Astrocyte (in vitro differentiated cells and primary cell): ENCODE measurements at regions not wholly inside any gene's neighbourhood (a gene's known extent, or its start where the extent isn't known, plus 50 kb on each side); places are given as distances from the start of the nearest gene placed in this dataset.
"Not testable (repeated sequence)": the region's sequence is repeated elsewhere in the genome, so short reads cannot be mapped to it uniquely, and the experiment has no call there.

Experiments used
- DNase-seq: peaks from one replicate; pipeline ENCODE4 v3.0.0-alpha.2; 2010; ENCODE audit warnings: low read depth
- FAIRE-seq: peaks from 2 replicates; lab custom pipeline; 2011; peaks lifted over from hg19 to GRCh38; lab: Jason Lieb, UNC
- H2AFZ ChIP-seq: 2 replicates; pipeline ENCODE4 v1.6.0; 2012; ENCODE audit warnings: low read depth, low read length, inconsistent platforms
- H3K27ac ChIP-seq: 2 replicates; pipeline ENCODE4 v1.5.1; 2011; ENCODE audit warnings: low read depth, low read length, inconsistent platforms
- H3K27me3 ChIP-seq: 2 replicates; pipeline ENCODE4 v1.6.0; 2011; ENCODE audit warnings: low read length, inconsistent platforms; ENCODE audit not compliant: insufficient read depth
- H3K36me3 ChIP-seq: 2 replicates; pipeline ENCODE4 v1.5.1; 2011; ENCODE audit warnings: low read length, inconsistent platforms; ENCODE audit not compliant: insufficient read depth
- H3K4me1 ChIP-seq: 2 replicates; pipeline ENCODE4 v1.5.1; 2011; ENCODE audit warnings: low read length, inconsistent platforms; ENCODE audit not compliant: insufficient read depth
- H3K4me2 ChIP-seq: 2 replicates; pipeline ENCODE4 v1.6.0; 2012; ENCODE audit warnings: low read length, inconsistent platforms
- H3K4me3 ChIP-seq: 2 replicates; pipeline ENCODE4 v1.5.1; 2011; ENCODE audit warnings: low read depth, mild to moderate bottlenecking, low read length, inconsistent platforms; ENCODE audit not compliant: insufficient read depth
- H3K79me2 ChIP-seq: 2 replicates; pipeline ENCODE4 v1.6.0; 2012; ENCODE audit warnings: mild to moderate bottlenecking, low read length, inconsistent platforms; ENCODE audit not compliant: insufficient read depth
- H3K9ac ChIP-seq: 2 replicates; pipeline ENCODE4 v1.6.0; 2012; ENCODE audit warnings: mild to moderate bottlenecking, low read length, inconsistent platforms
- H3K9me3 ChIP-seq: 2 replicates; pipeline ENCODE4 v1.5.1; 2012; ENCODE audit warnings: low read depth, mild to moderate bottlenecking, low read length, inconsistent platforms; ENCODE audit not compliant: insufficient read depth
- H4K20me1 ChIP-seq: 2 replicates; pipeline ENCODE4 v1.6.0; 2012; ENCODE audit warnings: low read length, inconsistent platforms; ENCODE audit not compliant: insufficient read depth
- H3K27ac Mint-ChIP-seq: one replicate; pipeline ENCODE4 v1.8.0; 2021; ENCODE audit warnings: mild to moderate bottlenecking, mixed read lengths; ENCODE audit not compliant: unreplicated experiment
- H3K27me3 Mint-ChIP-seq: one replicate; pipeline ENCODE4 v1.8.0; 2021; ENCODE audit warnings: low read depth, mixed read lengths; ENCODE audit not compliant: unreplicated experiment
- H3K36me3 Mint-ChIP-seq: one replicate; pipeline ENCODE4 v1.8.0; 2021; ENCODE audit warnings: low read depth, mixed read lengths; ENCODE audit not compliant: unreplicated experiment
- H3K4me1 Mint-ChIP-seq: one replicate; pipeline ENCODE4 v1.8.0; 2021; ENCODE audit warnings: low read depth, mixed read lengths; ENCODE audit not compliant: unreplicated experiment
- H3K4me3 Mint-ChIP-seq: one replicate; pipeline ENCODE4 v1.8.0; 2021; ENCODE audit warnings: mild to moderate bottlenecking, moderate library complexity, mixed read lengths; ENCODE audit not compliant: unreplicated experiment
- H3K9me3 Mint-ChIP-seq: one replicate; pipeline ENCODE4 v1.8.0; 2021; ENCODE audit warnings: mild to moderate bottlenecking, mixed read lengths; ENCODE audit not compliant: unreplicated experiment
- EZH2 ChIP-seq: IDR thresholded peaks from 2 replicates; pipeline ENCODE4 v1.6.1; 2012; ENCODE audit warnings: mild to moderate bottlenecking, low read length, inconsistent platforms; ENCODE audit not compliant: insufficient read depth
- TF ChIP-seq, protein P1 (sequence below): IDR thresholded peaks from 2 replicates; pipeline ENCODE4 v1.5.1; 2011; ENCODE audit warnings: low read depth, mild to moderate bottlenecking, inconsistent platforms, low read length, moderate library complexity; ENCODE audit not compliant: insufficient read depth

GRCh38 chr1:232416026-232416568, 213.8 kb downstream of the SIPA1L2 start:
- no peak for FAIRE-seq

GRCh38 chr1:232415481-232415880, 214.5 kb downstream of the SIPA1L2 start:
- H2AFZ ChIP-seq, H3K27me3 ChIP-seq, H3K27me3 Mint-ChIP-seq, H3K4me2 ChIP-seq, H3K4me3 ChIP-seq, H4K20me1 ChIP-seq, DNase-seq, H3K27ac ChIP-seq, H3K9me3 Mint-ChIP-seq, H3K4me1 Mint-ChIP-seq, H3K79me2 ChIP-seq, H3K9ac ChIP-seq, H3K4me1 ChIP-seq, H3K4me3 Mint-ChIP-seq, H3K9me3 ChIP-seq, H3K36me3 ChIP-seq, FAIRE-seq, H3K27ac Mint-ChIP-seq: not testable (repeated sequence)
- peaks cover 21% of the 10 kb centered on the region for H3K36me3 Mint-ChIP-seq

More at GRCh38 chr1:232416026-232416568, 213.8 kb downstream of the SIPA1L2 start:
- H3K4me3 ChIP-seq = no peak overlapping the region
- Mint-ChIP-seq H3K4me1 (peaks cover 9% of the 10 kb centered on the region), H3K4me3 (no peak overlapping the region), H3K27me3 (no peaks in the 10 kb centered on the region), H3K27ac (no peak overlapping the region), H3K9me3 (peaks cover 3% of the 10 kb centered on the region), H3K36me3 (peaks cover 21% of the 10 kb centered on the region)
- no peak for DNase-seq
- H3K9me3 ChIP-seq = no peaks in the 10 kb centered on the region
- H3K79me2 ChIP-seq = no peaks in the 10 kb centered on the region
- no peak overlapping the region for H3K27ac ChIP-seq
- no peak overlapping the region for H3K9ac ChIP-seq
- H4K20me1 ChIP-seq = no peaks in the 10 kb centered on the region
- H3K4me2 ChIP-seq = no peak overlapping the region
- no peak for TF ChIP-seq EZH2
- TF ChIP-seq, protein P1, sequence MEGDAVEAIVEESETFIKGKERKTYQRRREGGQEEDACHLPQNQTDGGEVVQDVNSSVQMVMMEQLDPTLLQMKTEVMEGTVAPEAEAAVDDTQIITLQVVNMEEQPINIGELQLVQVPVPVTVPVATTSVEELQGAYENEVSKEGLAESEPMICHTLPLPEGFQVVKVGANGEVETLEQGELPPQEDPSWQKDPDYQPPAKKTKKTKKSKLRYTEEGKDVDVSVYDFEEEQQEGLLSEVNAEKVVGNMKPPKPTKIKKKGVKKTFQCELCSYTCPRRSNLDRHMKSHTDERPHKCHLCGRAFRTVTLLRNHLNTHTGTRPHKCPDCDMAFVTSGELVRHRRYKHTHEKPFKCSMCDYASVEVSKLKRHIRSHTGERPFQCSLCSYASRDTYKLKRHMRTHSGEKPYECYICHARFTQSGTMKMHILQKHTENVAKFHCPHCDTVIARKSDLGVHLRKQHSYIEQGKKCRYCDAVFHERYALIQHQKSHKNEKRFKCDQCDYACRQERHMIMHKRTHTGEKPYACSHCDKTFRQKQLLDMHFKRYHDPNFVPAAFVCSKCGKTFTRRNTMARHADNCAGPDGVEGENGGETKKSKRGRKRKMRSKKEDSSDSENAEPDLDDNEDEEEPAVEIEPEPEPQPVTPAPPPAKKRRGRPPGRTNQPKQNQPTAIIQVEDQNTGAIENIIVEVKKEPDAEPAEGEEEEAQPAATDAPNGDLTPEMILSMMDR = no peak
- H3K27me3 ChIP-seq = no peaks in the 10 kb centered on the region
- H3K4me1 ChIP-seq = no peaks in the 10 kb centered on the region
- H2AFZ ChIP-seq = no peak overlapping the region
- no peaks in the 10 kb centered on the region for H3K36me3 ChIP-seq

GRCh38 chr1:232414100-232414499, 215.8 kb downstream of the SIPA1L2 start:
- no peaks in the 10 kb centered on the region for H3K36me3 ChIP-seq
- H3K4me3 ChIP-seq = no peak overlapping the region
- no peaks in the 10 kb centered on the region for H3K79me2 ChIP-seq
- no peak overlapping the region for H3K27ac Mint-ChIP-seq
- H3K4me3 Mint-ChIP-seq = no peak overlapping the region
- DNase-seq (no peak), FAIRE-seq (no peak)
- no peaks in the 10 kb centered on the region for H3K4me1 ChIP-seq
- H3K27me3 ChIP-seq = no peaks in the 10 kb centered on the region
- no peak overlapping the region for H2AFZ ChIP-seq
- peaks cover 14% of the 10 kb centered on the region for H3K36me3 Mint-ChIP-seq
- H3K27ac ChIP-seq = no peak overlapping the region
- H3K9me3 Mint-ChIP-seq = peaks cover 5% of the 10 kb centered on the region
- H4K20me1 ChIP-seq = no peaks in the 10 kb centered on the region
- H3K9ac ChIP-seq = no peak overlapping the region
- no peaks in the 10 kb centered on the region for H3K27me3 Mint-ChIP-seq
- H3K9me3 ChIP-seq = no peaks in the 10 kb centered on the region
- no peak for TF ChIP-seq EZH2
- TF ChIP-seq, protein P1 = no peak
- H3K4me1 Mint-ChIP-seq = peaks cover 9% of the 10 kb centered on the region
- no peak overlapping the region for H3K4me2 ChIP-seq
